ENCODE measurements at regions not wholly inside any gene's neighbourhood (a gene's known extent, or its start where the extent isn't known, plus 50 kb on each side); places are given as distances from the start of the nearest gene placed in this dataset.

DNA sequence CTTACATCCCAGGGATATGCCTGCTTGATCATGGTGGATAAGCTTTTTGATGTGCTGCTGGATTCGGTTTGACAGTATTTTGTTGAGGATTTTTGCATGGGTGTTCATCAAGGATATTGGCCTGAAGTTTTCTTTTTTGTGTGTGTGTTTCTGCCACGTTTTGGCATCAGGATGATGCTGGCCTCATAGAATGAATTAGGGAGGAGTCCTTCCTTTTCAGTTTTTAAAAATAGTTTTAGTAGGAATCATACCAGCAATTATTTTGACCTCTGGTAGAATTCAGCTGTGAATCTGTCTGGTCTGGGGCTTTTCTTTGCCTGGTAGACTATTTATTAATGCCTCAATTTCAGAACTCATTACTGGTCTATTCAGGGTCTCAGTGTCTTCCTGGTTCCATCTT lies 362.4 kb downstream of the JRKL start:
- TF ChIP-seq, protein P1, sequence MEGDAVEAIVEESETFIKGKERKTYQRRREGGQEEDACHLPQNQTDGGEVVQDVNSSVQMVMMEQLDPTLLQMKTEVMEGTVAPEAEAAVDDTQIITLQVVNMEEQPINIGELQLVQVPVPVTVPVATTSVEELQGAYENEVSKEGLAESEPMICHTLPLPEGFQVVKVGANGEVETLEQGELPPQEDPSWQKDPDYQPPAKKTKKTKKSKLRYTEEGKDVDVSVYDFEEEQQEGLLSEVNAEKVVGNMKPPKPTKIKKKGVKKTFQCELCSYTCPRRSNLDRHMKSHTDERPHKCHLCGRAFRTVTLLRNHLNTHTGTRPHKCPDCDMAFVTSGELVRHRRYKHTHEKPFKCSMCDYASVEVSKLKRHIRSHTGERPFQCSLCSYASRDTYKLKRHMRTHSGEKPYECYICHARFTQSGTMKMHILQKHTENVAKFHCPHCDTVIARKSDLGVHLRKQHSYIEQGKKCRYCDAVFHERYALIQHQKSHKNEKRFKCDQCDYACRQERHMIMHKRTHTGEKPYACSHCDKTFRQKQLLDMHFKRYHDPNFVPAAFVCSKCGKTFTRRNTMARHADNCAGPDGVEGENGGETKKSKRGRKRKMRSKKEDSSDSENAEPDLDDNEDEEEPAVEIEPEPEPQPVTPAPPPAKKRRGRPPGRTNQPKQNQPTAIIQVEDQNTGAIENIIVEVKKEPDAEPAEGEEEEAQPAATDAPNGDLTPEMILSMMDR (IDR thresholded peaks at IDR 0.05): no peak
- no peak for TF ChIP-seq POLR2AphosphoS5 (IDR thresholded peaks at IDR 0.05)

All from sigmoid colon (tissue), 4 donors.